ENCODE measurements at regions not wholly inside any gene's neighbourhood (a gene's known extent, or its start where the extent isn't known, plus 50 kb on each side); places are given as distances from the start of the nearest gene placed in this dataset.

DNA sequence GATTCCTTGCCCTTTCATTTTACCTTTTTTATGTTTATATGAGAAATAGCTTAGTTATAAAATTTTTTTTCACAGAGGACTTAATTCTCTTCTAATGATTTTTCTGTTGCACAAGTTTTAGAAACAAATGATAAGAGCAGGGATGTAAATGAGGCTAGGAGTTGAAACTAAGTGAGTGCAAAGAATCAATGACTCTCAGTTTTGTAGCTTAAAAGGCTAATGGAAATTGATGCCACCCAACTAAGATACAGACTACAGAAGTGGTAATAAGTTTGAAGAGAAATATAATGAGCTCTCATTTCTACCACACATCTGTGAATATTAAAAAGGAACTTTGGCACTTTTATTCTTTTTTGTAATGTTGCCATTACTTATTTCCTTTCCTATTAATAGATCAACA lies 105.1 kb downstream of the LURAP1L start:
- no peak for TF ChIP-seq ZBTB7A (IDR thresholded peaks at IDR 0.05; ENCODE audit: low read depth)
- TF ChIP-seq EP300 (IDR thresholded peaks at IDR 0.05; ENCODE audit: borderline replicate concordance), result no peak
- TF ChIP-seq, protein P1, sequence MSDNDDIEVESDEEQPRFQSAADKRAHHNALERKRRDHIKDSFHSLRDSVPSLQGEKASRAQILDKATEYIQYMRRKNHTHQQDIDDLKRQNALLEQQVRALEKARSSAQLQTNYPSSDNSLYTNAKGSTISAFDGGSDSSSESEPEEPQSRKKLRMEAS (IDR thresholded peaks at IDR 0.05), result no peak
- no peak for TF ChIP-seq TEAD4 (IDR thresholded peaks at IDR 0.05)
- TF ChIP-seq, protein P2, sequence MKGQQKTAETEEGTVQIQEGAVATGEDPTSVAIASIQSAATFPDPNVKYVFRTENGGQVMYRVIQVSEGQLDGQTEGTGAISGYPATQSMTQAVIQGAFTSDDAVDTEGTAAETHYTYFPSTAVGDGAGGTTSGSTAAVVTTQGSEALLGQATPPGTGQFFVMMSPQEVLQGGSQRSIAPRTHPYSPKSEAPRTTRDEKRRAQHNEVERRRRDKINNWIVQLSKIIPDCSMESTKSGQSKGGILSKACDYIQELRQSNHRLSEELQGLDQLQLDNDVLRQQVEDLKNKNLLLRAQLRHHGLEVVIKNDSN (IDR thresholded peaks at IDR 0.05), result no peak
- TF ChIP-seq FOXM1 (IDR thresholded peaks at IDR 0.05; ENCODE audit: borderline replicate concordance, low read depth), result no peak

DNA sequence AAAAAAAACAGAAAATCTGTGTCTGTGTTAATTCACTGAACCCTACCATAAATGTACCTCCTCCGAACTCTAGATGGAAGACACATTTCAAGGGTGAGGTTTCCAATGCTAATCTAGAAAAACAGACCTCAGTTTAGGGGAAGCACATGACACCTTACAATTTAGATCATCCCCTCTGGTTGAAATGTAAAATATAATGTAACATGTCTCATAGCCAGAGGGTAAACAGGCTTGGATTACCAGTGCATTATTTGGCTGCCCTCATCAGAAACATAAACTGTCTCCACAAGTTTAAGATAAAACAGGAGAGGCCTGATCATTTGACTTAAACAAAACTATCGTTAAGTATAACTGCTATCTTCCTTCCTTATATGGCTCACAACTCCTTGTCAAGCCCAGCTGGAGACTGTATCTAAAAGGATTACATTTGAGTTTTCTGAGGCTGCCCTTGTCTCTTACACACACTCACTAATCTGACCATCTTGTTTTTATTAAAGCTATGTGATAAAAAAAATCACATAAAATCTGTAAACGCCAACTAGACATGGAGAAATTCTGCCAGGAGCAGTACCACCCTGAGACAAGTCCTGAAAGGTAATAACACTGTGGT lies 105.7 kb downstream of the LURAP1L start:
- no peak for TF ChIP-seq EGR1 (IDR thresholded peaks at IDR 0.05)
- TF ChIP-seq RAD21 (IDR thresholded peaks at IDR 0.05; ENCODE audit: low read depth), result no peak
- no peak for TF ChIP-seq FOXM1 (IDR thresholded peaks at IDR 0.05; ENCODE audit: borderline replicate concordance, low read depth)
- TF ChIP-seq TEAD4 (IDR thresholded peaks at IDR 0.05), result no peak
- no peak for TF ChIP-seq TAF1 (IDR thresholded peaks at IDR 0.05; ENCODE audit: low read depth)
- TF ChIP-seq NFIC (IDR thresholded peaks at IDR 0.05), result no peak
- no peak for TF ChIP-seq EP300 (IDR thresholded peaks at IDR 0.05; ENCODE audit: borderline replicate concordance)

DNA sequence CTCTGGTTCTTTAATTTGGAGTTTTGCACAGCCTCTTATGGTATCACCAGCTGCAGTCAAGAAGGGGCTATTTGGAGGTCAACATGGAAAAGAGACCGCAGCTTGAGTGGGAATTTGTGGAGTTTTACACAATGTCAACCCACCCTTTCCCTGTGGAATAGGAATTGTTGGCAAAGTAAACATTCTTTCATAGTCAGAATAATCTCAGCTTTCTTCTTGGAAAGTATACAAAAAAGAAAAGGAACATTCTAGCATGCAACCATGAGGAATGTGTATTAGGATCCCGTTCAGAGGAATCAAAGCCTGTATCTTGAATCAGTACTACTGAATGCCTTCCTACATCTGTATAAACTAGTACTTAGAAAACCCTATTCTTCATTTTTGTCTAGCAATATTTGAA lies 107.6 kb downstream of the LURAP1L start:
- TF ChIP-seq CREB1 (IDR thresholded peaks at IDR 0.05; ENCODE audit: low read depth) (no peak), RAD21 (IDR thresholded peaks at IDR 0.05; ENCODE audit: low read depth) (no peak), EP300 (IDR thresholded peaks at IDR 0.05; ENCODE audit: borderline replicate concordance) (no peak), FOXM1 (IDR thresholded peaks at IDR 0.05; ENCODE audit: borderline replicate concordance, low read depth) (no peak), YY1 (IDR thresholded peaks at IDR 0.05; ENCODE audit: low read depth) (no peak), EGR1 (IDR thresholded peaks at IDR 0.05) (no peak)

DNA sequence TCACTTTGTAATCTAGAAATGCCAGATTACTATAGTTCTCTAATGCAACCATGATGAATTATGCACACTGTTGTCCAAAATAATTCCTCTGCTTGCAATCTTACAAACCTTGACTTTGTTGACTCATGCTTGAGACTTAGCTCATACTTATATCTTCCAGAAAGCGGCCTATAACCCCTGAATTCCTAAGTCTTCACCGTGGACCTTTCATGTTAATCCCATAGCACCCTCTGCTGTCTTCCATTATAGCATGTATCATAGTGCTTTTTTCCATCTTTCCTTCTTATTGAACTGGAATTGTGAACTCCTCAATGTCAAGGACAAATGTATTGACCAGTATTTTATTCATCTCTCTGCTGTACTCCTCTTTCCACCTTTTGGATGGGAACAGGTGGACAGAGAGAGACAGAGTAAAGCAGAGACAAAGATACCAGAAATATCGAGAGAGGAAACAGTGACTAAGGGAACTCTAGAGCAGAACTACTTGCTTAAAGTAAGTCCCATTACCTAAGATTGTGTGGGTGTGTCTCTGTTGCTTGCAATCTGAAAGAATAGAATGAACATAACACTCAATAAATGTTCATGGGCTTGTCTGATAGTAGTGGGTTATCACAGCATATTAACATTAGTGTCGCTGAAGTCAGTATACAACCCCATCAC lies 110.0 kb downstream of the LURAP1L start:
- TF ChIP-seq TCF12 (IDR thresholded peaks at IDR 0.05; ENCODE audit: low read depth) (no peak), RAD21 (IDR thresholded peaks at IDR 0.05; ENCODE audit: low read depth) (peak; percentile 76), NFIC (IDR thresholded peaks at IDR 0.05) (no peak), TEAD4 (IDR thresholded peaks at IDR 0.05) (no peak)

DNA sequence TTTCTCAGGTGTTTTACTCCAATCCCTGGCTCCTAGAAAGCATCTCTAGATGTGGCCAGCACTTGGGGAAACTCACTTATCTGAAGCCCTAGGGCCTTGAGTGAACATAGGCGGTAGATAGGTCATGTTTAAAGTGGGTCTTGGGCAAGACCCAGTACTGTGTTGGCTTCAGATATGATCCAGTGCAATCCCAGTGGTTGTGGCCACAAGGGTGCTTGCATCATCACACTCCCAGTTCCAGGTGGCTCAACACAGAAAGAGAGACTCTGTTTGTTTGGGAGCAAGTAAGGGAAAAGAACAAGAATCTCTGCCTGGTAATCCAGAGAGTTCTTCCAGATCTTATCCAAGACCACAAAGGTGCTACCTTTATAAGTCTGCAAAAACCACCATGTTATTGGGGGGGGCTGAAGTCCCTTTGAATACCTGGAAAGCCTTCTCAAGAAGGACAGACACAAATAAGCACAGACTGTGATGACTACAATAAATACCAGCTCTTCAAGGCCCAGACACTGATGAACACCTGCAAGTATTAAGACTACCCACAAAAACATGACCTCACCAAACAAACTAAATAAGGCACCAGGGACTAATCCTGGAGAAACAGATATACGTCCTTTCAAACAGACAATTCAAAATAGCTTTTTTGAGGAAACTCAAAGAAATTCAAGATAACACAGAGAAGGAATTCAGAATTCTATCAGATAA lies 114.7 kb downstream of the LURAP1L start:
- TF ChIP-seq ZBTB7A (IDR thresholded peaks at IDR 0.05; ENCODE audit: low read depth) (no peak), RAD21 (IDR thresholded peaks at IDR 0.05; ENCODE audit: low read depth) (no peak), CEBPB (IDR thresholded peaks at IDR 0.05) (no peak), TAF1 (IDR thresholded peaks at IDR 0.05; ENCODE audit: low read depth) (no peak), YY1 (IDR thresholded peaks at IDR 0.05; ENCODE audit: low read depth) (no peak), NFIC (IDR thresholded peaks at IDR 0.05) (no peak), FOXM1 (IDR thresholded peaks at IDR 0.05; ENCODE audit: borderline replicate concordance, low read depth) (no peak), CREB1 (IDR thresholded peaks at IDR 0.05; ENCODE audit: low read depth) (no peak), TCF12 (IDR thresholded peaks at IDR 0.05; ENCODE audit: low read depth) (no peak), TEAD4 (IDR thresholded peaks at IDR 0.05) (no peak), EGR1 (IDR thresholded peaks at IDR 0.05) (no peak), EP300 (IDR thresholded peaks at IDR 0.05; ENCODE audit: borderline replicate concordance) (no peak)
- TF ChIP-seq, protein P2 (IDR thresholded peaks at IDR 0.05), result no peak
- TF ChIP-seq, protein P3, sequence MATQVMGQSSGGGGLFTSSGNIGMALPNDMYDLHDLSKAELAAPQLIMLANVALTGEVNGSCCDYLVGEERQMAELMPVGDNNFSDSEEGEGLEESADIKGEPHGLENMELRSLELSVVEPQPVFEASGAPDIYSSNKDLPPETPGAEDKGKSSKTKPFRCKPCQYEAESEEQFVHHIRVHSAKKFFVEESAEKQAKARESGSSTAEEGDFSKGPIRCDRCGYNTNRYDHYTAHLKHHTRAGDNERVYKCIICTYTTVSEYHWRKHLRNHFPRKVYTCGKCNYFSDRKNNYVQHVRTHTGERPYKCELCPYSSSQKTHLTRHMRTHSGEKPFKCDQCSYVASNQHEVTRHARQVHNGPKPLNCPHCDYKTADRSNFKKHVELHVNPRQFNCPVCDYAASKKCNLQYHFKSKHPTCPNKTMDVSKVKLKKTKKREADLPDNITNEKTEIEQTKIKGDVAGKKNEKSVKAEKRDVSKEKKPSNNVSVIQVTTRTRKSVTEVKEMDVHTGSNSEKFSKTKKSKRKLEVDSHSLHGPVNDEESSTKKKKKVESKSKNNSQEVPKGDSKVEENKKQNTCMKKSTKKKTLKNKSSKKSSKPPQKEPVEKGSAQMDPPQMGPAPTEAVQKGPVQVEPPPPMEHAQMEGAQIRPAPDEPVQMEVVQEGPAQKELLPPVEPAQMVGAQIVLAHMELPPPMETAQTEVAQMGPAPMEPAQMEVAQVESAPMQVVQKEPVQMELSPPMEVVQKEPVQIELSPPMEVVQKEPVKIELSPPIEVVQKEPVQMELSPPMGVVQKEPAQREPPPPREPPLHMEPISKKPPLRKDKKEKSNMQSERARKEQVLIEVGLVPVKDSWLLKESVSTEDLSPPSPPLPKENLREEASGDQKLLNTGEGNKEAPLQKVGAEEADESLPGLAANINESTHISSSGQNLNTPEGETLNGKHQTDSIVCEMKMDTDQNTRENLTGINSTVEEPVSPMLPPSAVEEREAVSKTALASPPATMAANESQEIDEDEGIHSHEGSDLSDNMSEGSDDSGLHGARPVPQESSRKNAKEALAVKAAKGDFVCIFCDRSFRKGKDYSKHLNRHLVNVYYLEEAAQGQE (IDR thresholded peaks at IDR 0.05; ENCODE audit: low read depth), result no peak
- TF ChIP-seq, protein P1 (IDR thresholded peaks at IDR 0.05), result no peak

DNA sequence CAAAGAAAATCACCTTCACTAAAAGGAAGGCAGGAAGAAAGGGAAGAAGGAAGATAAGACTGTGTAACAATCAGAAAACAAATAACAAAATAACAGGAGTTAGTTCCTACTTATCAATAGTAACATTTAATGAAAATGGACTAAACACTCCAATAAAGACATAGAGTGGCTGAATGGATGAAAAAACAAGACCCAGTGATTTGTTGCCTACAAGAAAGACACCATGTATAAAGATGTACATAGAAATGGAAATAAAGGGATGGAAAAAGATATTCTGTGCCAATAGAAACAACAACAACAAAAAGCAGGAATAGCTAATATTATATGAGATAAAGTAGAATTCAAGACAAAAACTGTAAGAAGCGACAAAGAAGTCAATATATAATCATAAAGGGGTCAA lies 116.8 kb downstream of the LURAP1L start:
- TF ChIP-seq TAF1 (IDR thresholded peaks at IDR 0.05; ENCODE audit: low read depth) (no peak), FOXM1 (IDR thresholded peaks at IDR 0.05; ENCODE audit: borderline replicate concordance, low read depth) (no peak), NFIC (IDR thresholded peaks at IDR 0.05) (no peak), CREB1 (IDR thresholded peaks at IDR 0.05; ENCODE audit: low read depth) (no peak), ZBTB7A (IDR thresholded peaks at IDR 0.05; ENCODE audit: low read depth) (no peak), CEBPB (IDR thresholded peaks at IDR 0.05) (no peak), RAD21 (IDR thresholded peaks at IDR 0.05; ENCODE audit: low read depth) (no peak), TEAD4 (IDR thresholded peaks at IDR 0.05) (no peak), EGR1 (IDR thresholded peaks at IDR 0.05) (no peak)
- TF ChIP-seq, protein P2 (IDR thresholded peaks at IDR 0.05), result no peak
- TF ChIP-seq, protein P1 (IDR thresholded peaks at IDR 0.05), result no peak
- TF ChIP-seq, protein P3 (IDR thresholded peaks at IDR 0.05; ENCODE audit: low read depth), result no peak

Data from Ishikawa (cell line).